HL-60 (cell line): ENCODE measurements at regions not wholly inside any gene's neighbourhood (a gene's known extent, or its start where the extent isn't known, plus 50 kb on each side); places are given as distances from the start of the nearest gene placed in this dataset.

Experiments used
- GABPA ChIP-seq: IDR thresholded peaks from 2 replicates; pipeline ENCODE4 v1.6.1; 2012; ENCODE audit warnings: low read depth
- POLR2AphosphoS5 ChIP-seq: IDR thresholded peaks from 2 replicates; pipeline ENCODE4 v1.6.1; 2012; ENCODE audit warnings: low read depth
- SPI1 ChIP-seq: IDR thresholded peaks from 2 replicates; pipeline ENCODE4 v1.6.1; 2012; ENCODE audit warnings: low read depth, mild to moderate bottlenecking, borderline replicate concordance
- TF ChIP-seq, protein P1 (sequence below): IDR thresholded peaks from one replicate; pipeline ENCODE4 v1.5.1; 2011; ENCODE audit warnings: low read length, control low read depth, inconsistent platforms; ENCODE audit not compliant: insufficient read depth
- TF ChIP-seq, protein P2 (sequence below): IDR thresholded peaks from 2 replicates; pipeline ENCODE4 v1.6.1; 2012; ENCODE audit warnings: low read depth; ENCODE audit not compliant: insufficient replicate concordance

DNA sequence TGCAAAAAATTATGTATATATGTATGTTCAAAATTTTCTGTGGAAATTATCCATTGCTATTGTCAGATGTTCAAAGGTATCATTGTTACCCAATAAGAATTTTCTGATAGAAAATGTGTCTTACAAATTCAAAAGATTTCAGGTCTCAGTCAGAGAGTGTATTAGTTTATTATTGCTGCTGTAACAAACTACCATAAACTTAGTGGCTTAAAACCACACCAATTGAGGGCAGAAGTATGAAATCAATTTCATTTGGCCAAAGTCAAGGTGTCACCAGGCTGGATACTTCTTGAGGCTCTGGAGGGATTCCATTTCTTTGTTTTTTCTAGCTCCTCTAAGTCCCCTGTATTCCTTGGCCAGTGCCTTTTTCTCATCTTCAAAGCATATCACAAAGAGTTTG is 914.4 kb upstream of the ROBO1 start:
- TF ChIP-seq, protein P1, sequence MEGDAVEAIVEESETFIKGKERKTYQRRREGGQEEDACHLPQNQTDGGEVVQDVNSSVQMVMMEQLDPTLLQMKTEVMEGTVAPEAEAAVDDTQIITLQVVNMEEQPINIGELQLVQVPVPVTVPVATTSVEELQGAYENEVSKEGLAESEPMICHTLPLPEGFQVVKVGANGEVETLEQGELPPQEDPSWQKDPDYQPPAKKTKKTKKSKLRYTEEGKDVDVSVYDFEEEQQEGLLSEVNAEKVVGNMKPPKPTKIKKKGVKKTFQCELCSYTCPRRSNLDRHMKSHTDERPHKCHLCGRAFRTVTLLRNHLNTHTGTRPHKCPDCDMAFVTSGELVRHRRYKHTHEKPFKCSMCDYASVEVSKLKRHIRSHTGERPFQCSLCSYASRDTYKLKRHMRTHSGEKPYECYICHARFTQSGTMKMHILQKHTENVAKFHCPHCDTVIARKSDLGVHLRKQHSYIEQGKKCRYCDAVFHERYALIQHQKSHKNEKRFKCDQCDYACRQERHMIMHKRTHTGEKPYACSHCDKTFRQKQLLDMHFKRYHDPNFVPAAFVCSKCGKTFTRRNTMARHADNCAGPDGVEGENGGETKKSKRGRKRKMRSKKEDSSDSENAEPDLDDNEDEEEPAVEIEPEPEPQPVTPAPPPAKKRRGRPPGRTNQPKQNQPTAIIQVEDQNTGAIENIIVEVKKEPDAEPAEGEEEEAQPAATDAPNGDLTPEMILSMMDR: no peak
- no peak for TF ChIP-seq POLR2AphosphoS5
- TF ChIP-seq, protein P2, sequence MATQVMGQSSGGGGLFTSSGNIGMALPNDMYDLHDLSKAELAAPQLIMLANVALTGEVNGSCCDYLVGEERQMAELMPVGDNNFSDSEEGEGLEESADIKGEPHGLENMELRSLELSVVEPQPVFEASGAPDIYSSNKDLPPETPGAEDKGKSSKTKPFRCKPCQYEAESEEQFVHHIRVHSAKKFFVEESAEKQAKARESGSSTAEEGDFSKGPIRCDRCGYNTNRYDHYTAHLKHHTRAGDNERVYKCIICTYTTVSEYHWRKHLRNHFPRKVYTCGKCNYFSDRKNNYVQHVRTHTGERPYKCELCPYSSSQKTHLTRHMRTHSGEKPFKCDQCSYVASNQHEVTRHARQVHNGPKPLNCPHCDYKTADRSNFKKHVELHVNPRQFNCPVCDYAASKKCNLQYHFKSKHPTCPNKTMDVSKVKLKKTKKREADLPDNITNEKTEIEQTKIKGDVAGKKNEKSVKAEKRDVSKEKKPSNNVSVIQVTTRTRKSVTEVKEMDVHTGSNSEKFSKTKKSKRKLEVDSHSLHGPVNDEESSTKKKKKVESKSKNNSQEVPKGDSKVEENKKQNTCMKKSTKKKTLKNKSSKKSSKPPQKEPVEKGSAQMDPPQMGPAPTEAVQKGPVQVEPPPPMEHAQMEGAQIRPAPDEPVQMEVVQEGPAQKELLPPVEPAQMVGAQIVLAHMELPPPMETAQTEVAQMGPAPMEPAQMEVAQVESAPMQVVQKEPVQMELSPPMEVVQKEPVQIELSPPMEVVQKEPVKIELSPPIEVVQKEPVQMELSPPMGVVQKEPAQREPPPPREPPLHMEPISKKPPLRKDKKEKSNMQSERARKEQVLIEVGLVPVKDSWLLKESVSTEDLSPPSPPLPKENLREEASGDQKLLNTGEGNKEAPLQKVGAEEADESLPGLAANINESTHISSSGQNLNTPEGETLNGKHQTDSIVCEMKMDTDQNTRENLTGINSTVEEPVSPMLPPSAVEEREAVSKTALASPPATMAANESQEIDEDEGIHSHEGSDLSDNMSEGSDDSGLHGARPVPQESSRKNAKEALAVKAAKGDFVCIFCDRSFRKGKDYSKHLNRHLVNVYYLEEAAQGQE: no peak
- no peak for TF ChIP-seq GABPA
- TF ChIP-seq SPI1: no peak
